GM19372 (cell line): ENCODE measurements at regions not wholly inside any gene's neighbourhood (a gene's known extent, or its start where the extent isn't known, plus 50 kb on each side); places are given as distances from the start of the nearest gene placed in this dataset.
A peak's percentile ranks its signal among the peaks of the same experiment; 100 is the strongest.

Experiments used
- ATAC-seq: cut with Tn5 transposase; IDR thresholded peaks from one replicate; pipeline ENCODE4 v1.9.1; 2021; ENCODE audit warnings: mild to moderate bottlenecking, low read depth, moderate library complexity; ENCODE audit not compliant: unreplicated experiment

- no peak for ATAC-seq
These were observed 815.0 kb upstream of the MAN1A1 start for GRCh38 chr6:120164531-120164930.

GRCh38 chr6:120157873-120158272 is 808.3 kb upstream of the MAN1A1 start:
- no peak for ATAC-seq

- no peak for ATAC-seq
These were observed 797.7 kb upstream of the MAN1A1 start for GRCh38 chr6:120147071-120147871.

- no peak for ATAC-seq
These were observed 792.0 kb upstream of the MAN1A1 start for GRCh38 chr6:120141601-120142000.

DNA sequence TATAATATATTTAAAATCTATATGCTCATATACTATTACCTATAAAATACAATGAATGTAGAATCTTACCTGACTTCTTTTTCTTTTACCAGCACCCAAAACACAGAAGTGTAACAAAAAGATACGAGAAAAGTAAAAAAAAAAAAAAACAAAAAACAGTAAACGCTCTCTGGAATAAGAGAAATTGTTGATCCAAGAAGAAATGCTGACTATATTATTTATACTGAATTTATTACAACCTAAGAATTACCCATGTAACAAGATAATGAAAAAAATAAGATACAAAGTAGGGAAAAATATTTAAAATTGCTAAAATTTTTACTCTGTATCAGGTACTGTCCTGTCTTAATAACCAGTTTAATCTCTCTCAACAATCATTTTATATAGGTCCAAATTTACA is 787.9 kb upstream of the MAN1A1 start:
- no peak for ATAC-seq

- ATAC-seq = no peak
These were observed 779.7 kb upstream of the MAN1A1 start for GRCh38 chr6:120129228-120129627.

GRCh38 chr6:120122401-120122800 is 772.8 kb upstream of the MAN1A1 start:
- ATAC-seq = no peak

GRCh38 chr6:120116343-120116742 is 766.8 kb upstream of the MAN1A1 start:
- ATAC-seq = no peak

GRCh38 chr6:120112980-120113379 is 763.4 kb upstream of the MAN1A1 start:
- no peak for ATAC-seq

- no peak for ATAC-seq
These were observed 761.4 kb upstream of the MAN1A1 start for GRCh38 chr6:120111001-120111400.

DNA sequence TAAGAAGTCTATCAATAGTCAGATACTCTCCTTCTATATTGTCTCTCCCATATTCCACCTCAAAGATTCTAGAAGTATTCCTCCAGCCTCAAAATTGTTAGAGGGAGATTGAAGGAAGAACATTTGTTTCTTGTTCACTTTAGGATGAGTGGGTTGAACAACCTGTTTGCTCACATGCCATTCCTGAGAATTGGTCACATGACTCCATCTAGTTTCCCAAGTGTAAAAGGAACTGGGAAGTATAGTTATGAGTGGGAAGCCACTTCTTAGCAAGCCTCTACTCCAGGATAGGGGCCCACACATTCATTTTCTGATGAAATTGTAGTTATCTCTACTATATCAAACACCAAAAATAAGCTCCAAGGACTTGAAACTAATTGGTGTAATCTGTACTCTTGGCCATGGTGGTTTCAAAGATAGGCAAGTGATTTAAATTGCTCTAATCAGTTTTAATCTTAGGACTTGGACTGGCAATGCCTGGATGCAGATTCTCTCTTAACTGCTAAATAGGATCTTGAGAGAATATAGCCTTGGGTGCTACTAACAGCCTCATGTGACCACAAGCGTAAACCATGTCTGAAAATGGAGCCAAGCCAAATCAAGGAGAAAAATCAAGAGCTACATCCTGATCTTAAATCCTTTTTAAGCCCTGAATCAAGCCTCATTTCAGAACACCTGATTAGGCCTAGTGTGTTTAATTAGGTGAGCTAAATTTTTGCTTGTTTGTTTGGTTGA is 758.7 kb upstream of the MAN1A1 start:
- no peak for ATAC-seq

GRCh38 chr6:120103618-120104017 is 754.1 kb upstream of the MAN1A1 start:
- no peak for ATAC-seq

- ATAC-seq = no peak
These were observed 747.2 kb upstream of the MAN1A1 start for GRCh38 chr6:120096696-120097260.

DNA sequence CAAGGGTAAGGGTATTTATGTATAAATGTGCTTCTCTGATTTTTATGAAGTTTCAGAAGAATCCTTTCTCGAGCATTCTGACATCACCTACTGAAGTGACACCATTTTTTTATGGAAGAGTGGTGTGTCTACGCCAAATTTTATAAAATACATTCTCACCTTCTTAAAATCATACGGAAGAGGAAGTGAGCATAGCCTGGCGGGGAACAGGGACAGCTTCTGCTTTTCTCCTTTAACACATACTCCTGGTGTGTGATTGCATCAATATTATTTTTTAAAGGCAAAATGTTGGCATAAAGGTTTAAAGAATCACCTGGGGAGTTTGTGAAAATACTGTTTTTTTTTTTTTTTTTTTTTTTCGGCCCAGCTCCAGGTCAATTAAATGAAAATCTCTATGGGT is 733.6 kb upstream of the MAN1A1 start:
- ATAC-seq = no peak

GRCh38 chr6:120077489-120077888 is 727.9 kb upstream of the MAN1A1 start:
- no peak for ATAC-seq

DNA sequence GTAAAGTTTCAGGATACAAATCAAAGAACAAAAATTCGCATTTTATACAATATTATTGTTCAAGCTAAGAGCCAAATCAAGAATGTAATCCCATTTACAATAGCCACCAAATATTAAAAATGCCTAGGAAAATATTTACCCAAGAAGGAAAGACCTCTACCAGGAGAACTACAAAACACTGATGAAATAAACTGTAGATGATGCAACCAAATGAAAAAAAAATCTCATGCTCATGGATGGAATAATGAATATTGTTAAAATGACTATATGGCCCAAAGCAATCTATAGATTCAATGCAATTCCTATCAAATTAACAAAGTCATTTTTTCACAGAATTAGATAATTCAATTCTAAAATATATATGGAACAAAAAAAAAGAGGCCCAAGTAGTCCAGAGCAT is 708.8 kb upstream of the MAN1A1 start:
- ATAC-seq = no peak

DNA sequence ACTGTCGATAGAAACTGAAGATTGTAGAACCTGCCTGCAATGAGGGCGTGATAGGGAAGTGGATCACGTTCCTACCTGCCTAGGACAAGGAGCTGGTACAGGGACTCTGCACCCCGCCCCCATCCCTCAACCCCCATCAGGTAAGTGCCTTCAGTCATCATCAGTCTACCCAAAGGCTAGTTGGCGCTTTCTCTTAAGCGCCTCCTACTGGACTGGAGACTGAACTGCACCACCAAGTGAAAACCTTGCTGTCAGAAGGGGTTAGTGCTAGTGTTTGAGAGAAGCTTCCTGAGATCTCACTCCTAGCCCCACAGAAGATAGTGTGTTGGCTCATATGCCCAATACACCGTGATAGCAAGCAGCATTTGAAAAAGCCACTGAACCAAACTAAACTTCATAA is 706.5 kb upstream of the MAN1A1 start:
- peak; percentile 82 for ATAC-seq

DNA sequence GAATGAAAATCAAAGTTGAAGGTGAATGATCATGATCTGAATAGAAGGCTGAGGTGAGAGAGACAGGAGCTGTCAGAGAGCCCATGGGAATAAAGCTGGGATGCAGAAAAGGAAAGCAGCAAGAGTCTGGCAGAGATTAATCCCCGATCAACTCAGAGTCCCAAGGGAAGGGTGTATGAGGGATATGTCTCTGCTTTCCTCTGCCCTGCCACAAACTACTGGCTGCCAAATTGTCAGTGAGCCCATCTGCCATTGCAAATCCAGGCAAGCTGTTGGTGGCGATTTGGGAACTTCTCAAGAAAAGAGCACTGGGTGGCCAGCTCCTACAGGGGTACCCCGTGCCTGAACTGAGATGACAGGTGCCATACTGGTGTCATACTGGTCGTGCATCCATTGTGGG is 705.5 kb upstream of the MAN1A1 start:
- no peak for ATAC-seq

- ATAC-seq = no peak
These were observed 690.1 kb upstream of the MAN1A1 start for GRCh38 chr6:120039664-120040063.

DNA sequence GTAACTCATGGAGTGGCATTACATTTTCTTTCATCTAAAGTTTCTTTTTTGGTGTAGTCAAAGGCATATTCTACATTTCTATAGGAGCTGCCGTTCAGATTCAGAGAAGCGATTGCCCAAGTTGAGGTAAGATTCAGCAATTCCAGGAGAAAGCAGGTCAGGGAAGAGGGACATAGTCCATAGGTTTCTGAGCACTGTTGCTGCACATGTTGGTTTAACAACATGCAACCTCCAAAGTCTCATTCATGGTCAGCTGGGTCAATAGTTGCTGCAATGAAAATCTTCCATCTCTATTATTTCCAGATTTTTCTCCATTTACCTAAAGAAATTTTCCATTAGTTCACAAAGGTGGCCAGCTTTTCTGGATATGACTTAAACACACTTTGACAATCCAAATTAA is 682.3 kb upstream of the MAN1A1 start:
- no peak for ATAC-seq

DNA sequence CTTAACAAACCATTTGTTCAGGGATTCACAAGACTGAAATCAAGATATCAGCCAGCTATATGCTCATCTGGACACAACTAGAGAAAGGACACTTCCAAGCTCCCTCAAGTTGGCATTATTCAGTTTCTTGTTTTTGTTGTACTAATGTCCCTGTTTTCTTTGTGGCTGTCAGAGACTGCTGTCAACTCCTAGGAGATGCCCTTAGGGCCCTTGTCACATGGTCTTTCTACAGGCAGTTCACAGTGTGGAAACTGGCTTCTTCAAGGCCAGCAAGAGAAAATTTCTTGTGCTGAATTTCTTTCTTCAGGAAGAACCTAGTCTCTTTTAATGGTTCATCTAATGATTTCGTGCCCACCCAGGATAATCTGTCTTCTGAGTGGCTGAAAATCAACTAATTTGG is 677.2 kb upstream of the MAN1A1 start:
- no peak for ATAC-seq

DNA sequence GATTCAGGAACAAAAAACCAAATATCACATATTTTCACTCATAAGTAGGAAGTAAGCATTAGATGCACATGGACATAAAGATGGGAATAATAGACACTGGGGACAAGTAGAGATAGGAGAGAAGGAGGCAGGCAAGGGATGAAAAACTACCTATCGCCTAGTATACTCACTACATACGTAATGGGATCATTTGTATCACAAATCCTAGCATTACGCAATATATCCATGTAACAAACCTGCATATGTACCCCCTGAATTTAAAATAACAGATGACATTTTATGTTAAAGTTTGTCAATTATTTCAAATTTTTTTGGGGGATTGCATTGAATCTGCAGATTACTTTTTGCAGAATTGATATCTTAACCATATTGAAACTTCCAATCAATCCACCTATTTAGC is 660.5 kb upstream of the MAN1A1 start:
- ATAC-seq = no peak
